Endothelial cell of umbilical vein (primary cell): ENCODE measurements at regions not wholly inside any gene's neighbourhood (a gene's known extent, or its start where the extent isn't known, plus 50 kb on each side); places are given as distances from the start of the nearest gene placed in this dataset.

Experiments
- BruUV-seq: library from RNA; stranded (reverse); fragments of 400-500 nt; replicated peaks from 2 replicates; lab custom pipeline; 2021; lab: Mats Ljungman, UMichigan
- CTCF ChIA-PET: fragments of 300-600, 350-600 bp; sonication (Branson Sonifier 250); formaldehyde crosslinking; loops from one replicate; lab custom pipeline; 2021; ENCODE audit warnings: antibody characterized with exemption, inconsistent platforms; lab: Charles Lee
- POLR2A ChIA-PET: fragments of 300-600, 350-600 bp; sonication (Branson Sonifier 250); formaldehyde crosslinking; loops from one replicate; lab custom pipeline; 2021; ENCODE audit warnings: antibody characterized with exemption, inconsistent platforms; lab: Charles Lee
- DNase-seq: peaks from one replicate; pipeline ENCODE4 v3.0.0-alpha.2; 2011; ENCODE audit warnings: low read depth, low spot score
- FAIRE-seq: peaks from 2 replicates; lab custom pipeline; 2011; peaks lifted over from hg19 to GRCh38; lab: Jason Lieb, UNC
- H2AFZ ChIP-seq: 2 replicates; pipeline ENCODE4 v1.6.0; 2012; ENCODE audit warnings: low read depth, low read length, control low read depth, inconsistent platforms
- H3K27ac ChIP-seq: 2 replicates; pipeline ENCODE4 v1.5.1; 2011; ENCODE audit warnings: low read depth, mild to moderate bottlenecking, control low read depth, low read length, moderate library complexity; ENCODE audit not compliant: insufficient read depth
- H3K27me3 ChIP-seq, 2 experiments: 2 replicates each; pipeline versions ENCODE4 v1.6.0 to v1.6.1; 2011; ENCODE audit warnings: low read length in 2 of 2, mixed read lengths in 1 of 2; ENCODE audit not compliant: control insufficient read depth in 2 of 2, insufficient read depth in 2 of 2
- H3K36me3 ChIP-seq, 2 experiments: 2 replicates in 1 of 2; 3 replicates in 1 of 2; pipeline ENCODE4 v1.5.1; 2011; ENCODE audit warnings: low read length in 2 of 2, mild to moderate bottlenecking in 1 of 2, moderate library complexity in 1 of 2; ENCODE audit not compliant: control insufficient read depth in 2 of 2, insufficient read depth in 2 of 2; ENCODE audit errors: extremely low read depth in 1 of 2
- H3K4me1 ChIP-seq: 3 replicates; pipeline ENCODE4 v1.5.1; 2011; ENCODE audit warnings: mild to moderate bottlenecking, low read length; ENCODE audit not compliant: control insufficient read depth, insufficient read depth; ENCODE audit errors: extremely low read depth
- H3K4me2 ChIP-seq: 2 replicates; pipeline ENCODE4 v1.6.1; 2011; ENCODE audit warnings: low read length, control low read depth, mixed read lengths; ENCODE audit not compliant: insufficient read depth
- H3K4me3 ChIP-seq, 3 experiments: fragments of 200-600 bp in 1 of 3; sonication (generic), shearing (Covaris generic) in 1 of 3; replicated peaks in 1 of 3; 2 replicates each; pipeline ENCODE4 v1.5.1; 2011 to 2016; ENCODE audit warnings: control low read depth in 3 of 3, low read length in 3 of 3, mild to moderate bottlenecking in 2 of 3, inconsistent platforms in 1 of 3, low read depth in 1 of 3, moderate library complexity in 1 of 3; ENCODE audit not compliant: insufficient read depth in 1 of 3
- H3K79me2 ChIP-seq: 2 replicates; pipeline ENCODE4 v1.6.0; 2012; ENCODE audit warnings: low read length, inconsistent platforms; ENCODE audit not compliant: control insufficient read depth, insufficient read depth
- H3K9ac ChIP-seq: replicated peaks from 2 replicates; pipeline ENCODE3; 2011; ENCODE audit warnings: low read length, control low read depth; ENCODE audit not compliant: insufficient read depth; ENCODE audit errors: extremely low read depth
- H3K9me1 ChIP-seq: replicated peaks from 3 replicates; pipeline ENCODE4 v1.6.0; 2011; ENCODE audit warnings: mild to moderate bottlenecking, low read length; ENCODE audit not compliant: control insufficient read depth, insufficient read depth; ENCODE audit errors: extremely low read depth
- H3K9me3 ChIP-seq: replicated peaks from 2 replicates; pipeline ENCODE4 v1.5.1; 2012; ENCODE audit warnings: low read length, inconsistent platforms; ENCODE audit not compliant: control insufficient read depth, insufficient read depth
- H4K20me1 ChIP-seq: replicated peaks from 2 replicates; pipeline ENCODE3; 2011; ENCODE audit warnings: mild to moderate bottlenecking, low read length; ENCODE audit not compliant: control insufficient read depth, insufficient read depth; ENCODE audit errors: extremely low read depth
- EZH2 ChIP-seq: IDR thresholded peaks from 2 replicates; pipeline ENCODE4 v1.6.1; 2012; ENCODE audit warnings: borderline replicate concordance, low read depth, mild to moderate bottlenecking, moderate library complexity, low read length, inconsistent platforms; ENCODE audit not compliant: severe bottlenecking
- FOS ChIP-seq: IDR thresholded peaks from 2 replicates; pipeline ENCODE4 v1.6.1; 2011; ENCODE audit warnings: mild to moderate bottlenecking, low read length, moderate library complexity, borderline replicate concordance; ENCODE audit not compliant: insufficient read depth
- GATA2 ChIP-seq: IDR thresholded peaks from 2 replicates; pipeline ENCODE4 v1.7.0; 2011; ENCODE audit warnings: low read depth, mild to moderate bottlenecking, moderate library complexity, mixed read lengths, low read length; ENCODE audit not compliant: insufficient read length, insufficient read depth
- JUN ChIP-seq: IDR thresholded peaks from 2 replicates; pipeline ENCODE4 v1.6.1; 2011; ENCODE audit warnings: borderline replicate concordance, low read depth; ENCODE audit not compliant: insufficient read length, insufficient read depth
- MYC ChIP-seq: IDR thresholded peaks from one replicate; pipeline ENCODE4 v1.6.1; 2011; ENCODE audit warnings: mild to moderate bottlenecking, low read depth, low read length
- POLR2A ChIP-seq: IDR thresholded peaks from 2 replicates; pipeline ENCODE4 v1.6.1; 2012; ENCODE audit warnings: low read depth, mild to moderate bottlenecking, control low read depth, low read length
- POLR2AphosphoS5 ChIP-seq: IDR thresholded peaks from 2 replicates; pipeline ENCODE4 v1.6.1; 2012; ENCODE audit warnings: low read depth, mild to moderate bottlenecking, control low read depth, low read length, moderate library complexity; ENCODE audit not compliant: insufficient read depth
- dilution Hi-C: fragments of 300-500 bp; cut with MboI; formaldehyde crosslinking; loops from one replicate; pipeline ENCODE4 v1.15.0; 2019; ENCODE audit warnings: low sequenced_read_pairs; ENCODE audit not compliant: extremely low pct_ligation_motif_present
- intact Hi-C: fragments of 100-400 bp; cut with micrococcal nuclease; formaldehyde crosslinking; loops from one replicate; pipeline ENCODE4 v1.10.0; 2022
- TF ChIP-seq, protein P1 (sequence below), 2 donors: IDR thresholded peaks; 1 replicate in 1 of 2; 2 replicates in 1 of 2; pipeline ENCODE4 v1.5.1; 2011; ENCODE audit warnings: low read length in 2 of 2, mild to moderate bottlenecking in 2 of 2, moderate library complexity in 2 of 2, control low read depth in 1 of 2, inconsistent platforms in 1 of 2, low read depth in 1 of 2; ENCODE audit not compliant: insufficient read depth in 1 of 2; ENCODE audit errors: extremely low read depth in 1 of 2
- TF ChIP-seq, protein P2 (sequence below): IDR thresholded peaks from 2 replicates; pipeline ENCODE4 v1.6.1; 2011; ENCODE audit not compliant: insufficient read depth, insufficient read length

DNA sequence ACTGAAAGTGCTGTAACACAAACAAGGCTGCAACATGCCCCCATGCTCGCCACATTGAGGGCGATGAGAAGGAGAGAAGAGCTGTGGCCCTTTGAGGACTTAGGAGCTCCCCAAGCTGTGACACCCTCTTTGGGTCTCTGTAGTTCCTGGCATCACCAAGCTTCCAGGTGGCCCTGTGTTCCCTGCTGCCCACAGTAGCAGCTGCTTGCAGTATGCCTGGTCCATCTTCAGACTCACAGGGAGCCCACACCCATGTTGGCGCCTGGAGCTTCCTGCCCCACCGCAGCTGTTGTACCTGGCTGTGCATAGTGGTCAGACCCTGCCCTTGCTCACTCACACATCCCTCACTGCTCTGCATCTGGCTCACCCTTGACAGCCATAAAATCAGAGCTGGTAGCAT, 401.2 kb upstream of the NRG3 start:
- intact Hi-C loops, result no loop called here
- Histone ChIP-seq H3K4me3 (no peak overlapping the region), H3K79me2 (no peaks in the 10 kb centered on the region), H3K9ac (no peak overlapping the region), H4K20me1 (no peaks in the 10 kb centered on the region), H3K4me2 (no peak overlapping the region), H3K27ac (no peak overlapping the region), H3K4me1 (no peaks in the 10 kb centered on the region), H3K9me1 (no peaks in the 10 kb centered on the region), H2AFZ (no peak overlapping the region), H3K27me3 (no peaks in the 10 kb centered on the region), H3K9me3 (no peaks in the 10 kb centered on the region), H3K36me3 (no peaks in the 10 kb centered on the region)
- dilution Hi-C loops, result no loop called here
- ChIA-PET POLR2A (no interaction called here), CTCF (no interaction called here)
- no TSS peak for BruUV-seq
- DNase-seq (no peak), FAIRE-seq (no peak)
- TF ChIP-seq GATA2 (no peak), POLR2A (no peak)

DNA sequence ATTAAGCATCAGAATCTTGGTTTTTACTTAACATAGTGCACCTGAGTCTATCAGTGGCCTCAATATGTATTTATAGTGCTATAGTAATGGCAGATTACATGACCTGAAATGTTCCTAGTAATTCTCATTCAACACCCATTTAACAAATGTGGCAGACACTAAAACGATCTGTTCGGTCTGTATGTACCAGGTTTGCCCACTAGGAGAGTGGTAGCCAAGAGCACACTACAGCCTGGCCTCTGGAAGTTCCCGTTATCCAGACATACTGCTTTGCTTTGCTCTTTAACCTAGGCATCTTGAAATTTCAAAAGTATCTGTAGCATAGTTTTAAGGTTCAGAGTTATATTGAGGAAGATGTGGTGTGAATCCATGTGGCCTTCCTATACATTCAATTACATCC, 395.7 kb upstream of the NRG3 start:
- Histone ChIP-seq H3K9me3 (no peaks in the 10 kb centered on the region), H3K4me2 (no peak overlapping the region), H4K20me1 (no peaks in the 10 kb centered on the region), H2AFZ (no peak overlapping the region), H3K9me1 (no peaks in the 10 kb centered on the region), H3K36me3 (no peaks in the 10 kb centered on the region), H3K27ac (no peak overlapping the region), H3K79me2 (no peaks in the 10 kb centered on the region), H3K4me1 (no peaks in the 10 kb centered on the region), H3K9ac (no peak overlapping the region), H3K27me3 (no peaks in the 10 kb centered on the region), H3K4me3 (no peak overlapping the region)
- FAIRE-seq, result no peak
- no TSS peak for BruUV-seq
- intact Hi-C loops (no loop called here), dilution Hi-C loops (no loop called here)
- CTCF ChIA-PET, result no interaction called here
- TF ChIP-seq, protein P1, sequence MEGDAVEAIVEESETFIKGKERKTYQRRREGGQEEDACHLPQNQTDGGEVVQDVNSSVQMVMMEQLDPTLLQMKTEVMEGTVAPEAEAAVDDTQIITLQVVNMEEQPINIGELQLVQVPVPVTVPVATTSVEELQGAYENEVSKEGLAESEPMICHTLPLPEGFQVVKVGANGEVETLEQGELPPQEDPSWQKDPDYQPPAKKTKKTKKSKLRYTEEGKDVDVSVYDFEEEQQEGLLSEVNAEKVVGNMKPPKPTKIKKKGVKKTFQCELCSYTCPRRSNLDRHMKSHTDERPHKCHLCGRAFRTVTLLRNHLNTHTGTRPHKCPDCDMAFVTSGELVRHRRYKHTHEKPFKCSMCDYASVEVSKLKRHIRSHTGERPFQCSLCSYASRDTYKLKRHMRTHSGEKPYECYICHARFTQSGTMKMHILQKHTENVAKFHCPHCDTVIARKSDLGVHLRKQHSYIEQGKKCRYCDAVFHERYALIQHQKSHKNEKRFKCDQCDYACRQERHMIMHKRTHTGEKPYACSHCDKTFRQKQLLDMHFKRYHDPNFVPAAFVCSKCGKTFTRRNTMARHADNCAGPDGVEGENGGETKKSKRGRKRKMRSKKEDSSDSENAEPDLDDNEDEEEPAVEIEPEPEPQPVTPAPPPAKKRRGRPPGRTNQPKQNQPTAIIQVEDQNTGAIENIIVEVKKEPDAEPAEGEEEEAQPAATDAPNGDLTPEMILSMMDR (IDR thresholded peaks at IDR 0.05; ENCODE audit: extremely low read depth in 1 of 2, insufficient read depth in 1 of 2, low read depth in 1 of 2, low read length in 2 of 2), result no peak
- no peak for TF ChIP-seq POLR2AphosphoS5
- no peak for TF ChIP-seq JUN
- TF ChIP-seq, protein P2, sequence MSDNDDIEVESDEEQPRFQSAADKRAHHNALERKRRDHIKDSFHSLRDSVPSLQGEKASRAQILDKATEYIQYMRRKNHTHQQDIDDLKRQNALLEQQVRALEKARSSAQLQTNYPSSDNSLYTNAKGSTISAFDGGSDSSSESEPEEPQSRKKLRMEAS, result no peak
- no peak for TF ChIP-seq GATA2
- no peak for TF ChIP-seq EZH2
- TF ChIP-seq MYC, result no peak
- TF ChIP-seq FOS, result no peak
- TF ChIP-seq POLR2A, result no peak
- DNase-seq, result no peak
- POLR2A ChIA-PET, result no interaction called here
